Dendritic cell treated with granulocyte-macrophage colony-stimulating factor and Interleukin-4, amounts not matched to agents 40 ng/mL and 50 ng/mL, for 4 days (primary cell): ENCODE measurements at regions not wholly inside any gene's neighbourhood (a gene's known extent, or its start where the extent isn't known, plus 50 kb on each side); places are given as distances from the start of the nearest gene placed in this dataset.
"Not testable (repeated sequence)": the region's sequence is repeated elsewhere in the genome, so short reads cannot be mapped to it uniquely, and the experiment has no call there.

Source experiments
- H3K27ac Mint-ChIP-seq: one replicate; pipeline ENCODE4 v1.8.0; 2022; ENCODE audit warnings: mild to moderate bottlenecking, mixed read lengths
- H3K27me3 Mint-ChIP-seq: one replicate; pipeline ENCODE4 v1.8.0; 2022; ENCODE audit warnings: mild to moderate bottlenecking, mixed read lengths
- H3K36me3 Mint-ChIP-seq: one replicate; pipeline ENCODE4 v1.8.0; 2022; ENCODE audit warnings: low read depth, mixed read lengths
- H3K4me1 Mint-ChIP-seq: one replicate; pipeline ENCODE4 v1.8.0; 2022; ENCODE audit warnings: low read depth, mixed read lengths
- H3K4me3 Mint-ChIP-seq: one replicate; pipeline ENCODE4 v1.8.0; 2022; ENCODE audit warnings: mild to moderate bottlenecking, moderate library complexity, mixed read lengths
- H3K9me3 Mint-ChIP-seq: one replicate; pipeline ENCODE4 v1.8.0; 2022; ENCODE audit warnings: mixed read lengths
- intact Hi-C: fragments of 100-400 bp; cut with micrococcal nuclease; formaldehyde crosslinking; loops from one replicate; pipeline ENCODE4 v1.15.0; 2022

DNA sequence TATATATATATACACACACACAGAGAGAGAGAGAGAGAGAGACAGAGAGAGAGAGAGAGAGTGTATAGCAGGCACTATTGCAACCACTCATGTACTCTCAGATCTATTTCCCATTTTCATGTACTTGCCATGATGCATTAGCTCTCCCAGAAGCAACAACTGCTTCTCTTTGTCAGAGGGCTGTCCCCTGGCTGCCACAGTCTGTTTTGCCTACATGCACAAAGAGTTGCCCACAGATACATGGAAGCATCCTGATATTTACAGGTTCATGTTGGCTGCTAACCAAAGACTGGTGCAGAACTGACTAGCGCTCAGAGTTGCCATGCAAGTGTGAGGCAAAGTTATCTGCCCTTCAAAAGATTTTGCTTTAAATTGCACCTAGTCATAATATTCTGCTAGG is 469.3 kb upstream of the ZNF804A start:
- H3K4me1 Mint-ChIP-seq, result no peaks in the 10 kb centered on the region
- H3K4me3 Mint-ChIP-seq, result no peak overlapping the region
- no peaks in the 10 kb centered on the region for H3K36me3 Mint-ChIP-seq
- no peaks in the 10 kb centered on the region for H3K27me3 Mint-ChIP-seq
- intact Hi-C loops, result no loop called here
- peaks cover 37% of the 10 kb centered on the region for H3K9me3 Mint-ChIP-seq
- no peak overlapping the region for H3K27ac Mint-ChIP-seq

DNA sequence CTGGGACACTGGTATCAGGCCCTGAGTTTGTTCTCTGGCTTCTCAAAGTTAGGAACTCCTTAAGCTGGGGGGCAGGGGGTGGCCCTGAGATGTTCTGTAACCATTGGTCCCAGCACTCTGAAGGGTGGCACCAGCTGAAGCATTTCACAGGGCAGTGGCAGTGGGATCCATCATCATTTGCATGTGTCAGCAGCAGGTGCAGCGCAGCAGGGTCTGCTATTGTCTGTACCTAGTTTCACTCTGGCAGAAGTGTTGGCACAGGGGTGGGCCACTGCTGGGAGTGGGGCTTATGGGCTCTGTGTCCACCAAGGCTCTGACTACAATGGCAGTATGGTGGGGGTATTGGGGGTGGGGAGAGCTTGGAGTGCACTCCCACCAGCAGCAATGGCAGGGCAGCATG is 460.4 kb upstream of the ZNF804A start:
- Mint-ChIP-seq H3K4me1 (no peaks in the 10 kb centered on the region), H3K27me3 (no peaks in the 10 kb centered on the region), H3K36me3 (no peaks in the 10 kb centered on the region), H3K9me3 (no peaks in the 10 kb centered on the region), H3K4me3 (no peak overlapping the region), H3K27ac (no peak overlapping the region)
- intact Hi-C loops, result no loop called here

DNA sequence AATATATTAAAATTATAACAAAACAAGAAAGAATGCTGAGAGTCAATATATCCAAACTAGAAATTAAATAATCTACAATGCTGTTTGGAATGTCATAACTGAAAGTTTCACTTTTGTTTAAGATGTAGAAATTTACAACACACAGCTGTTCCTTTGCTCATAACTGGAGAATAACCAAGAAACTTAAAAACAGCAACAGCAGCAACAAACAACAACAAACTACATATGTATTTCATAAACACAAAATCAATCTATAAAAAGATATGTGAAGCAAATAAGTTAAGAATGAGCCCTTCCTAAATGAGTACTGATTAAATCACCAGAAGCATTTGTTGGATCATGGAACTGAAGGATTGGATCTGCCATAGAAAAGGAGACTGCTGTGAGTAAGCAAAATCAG is 456.5 kb upstream of the ZNF804A start:
- Mint-ChIP-seq H3K4me3 (no peak overlapping the region), H3K27me3 (no peaks in the 10 kb centered on the region), H3K4me1 (no peaks in the 10 kb centered on the region), H3K27ac (no peak overlapping the region), H3K36me3 (no peaks in the 10 kb centered on the region), H3K9me3 (no peaks in the 10 kb centered on the region)
- intact Hi-C loops, result no loop called here

DNA sequence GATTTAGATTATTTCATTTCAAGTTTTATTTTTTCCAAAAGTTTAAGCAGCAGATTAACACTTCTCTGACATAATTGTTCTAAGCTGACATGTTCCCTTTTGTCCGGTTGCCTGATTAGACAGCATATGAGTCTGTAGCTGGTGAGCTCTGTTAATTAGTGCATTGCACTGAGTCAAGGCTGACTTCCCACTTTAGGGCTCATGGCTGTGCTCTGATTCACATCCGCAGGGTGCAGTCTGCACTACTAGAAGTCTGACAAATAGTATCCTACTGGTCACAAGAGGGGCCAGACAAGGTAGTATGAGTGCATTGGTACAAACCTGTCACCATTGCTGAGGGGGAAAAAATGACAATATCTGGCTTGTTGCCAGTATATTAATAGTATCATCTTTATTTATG is 443.9 kb upstream of the ZNF804A start:
- intact Hi-C loops, result no loop called here
- Mint-ChIP-seq H3K9me3 (peaks cover 58% of the 10 kb centered on the region), H3K4me1 (no peaks in the 10 kb centered on the region), H3K27me3 (no peaks in the 10 kb centered on the region), H3K4me3 (no peak overlapping the region), H3K36me3 (no peaks in the 10 kb centered on the region), H3K27ac (no peak overlapping the region)

DNA sequence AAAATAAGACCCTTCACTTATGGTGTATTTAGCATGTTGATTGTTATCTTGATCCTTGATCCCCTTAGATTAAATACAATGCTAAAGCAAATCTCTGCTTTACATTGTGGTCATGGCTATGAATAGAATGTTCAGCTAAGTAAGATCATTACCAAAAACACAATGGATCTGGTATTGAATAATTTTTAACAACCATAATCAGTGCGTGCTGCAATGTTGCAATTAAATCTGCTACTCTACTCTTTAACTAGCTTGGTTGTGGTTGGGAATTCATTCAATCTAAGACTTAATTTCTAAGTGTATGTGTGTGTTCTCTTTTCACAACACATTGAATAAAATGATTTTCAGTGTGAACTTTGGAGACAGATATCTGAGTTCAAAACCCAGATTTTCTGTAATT is 442.5 kb upstream of the ZNF804A start:
- Mint-ChIP-seq H3K9me3 (peaks cover 58% of the 10 kb centered on the region), H3K27me3 (no peaks in the 10 kb centered on the region), H3K4me3 (no peak overlapping the region), H3K4me1 (no peaks in the 10 kb centered on the region), H3K36me3 (no peaks in the 10 kb centered on the region), H3K27ac (no peak overlapping the region)
- intact Hi-C loops, result no loop called here

DNA sequence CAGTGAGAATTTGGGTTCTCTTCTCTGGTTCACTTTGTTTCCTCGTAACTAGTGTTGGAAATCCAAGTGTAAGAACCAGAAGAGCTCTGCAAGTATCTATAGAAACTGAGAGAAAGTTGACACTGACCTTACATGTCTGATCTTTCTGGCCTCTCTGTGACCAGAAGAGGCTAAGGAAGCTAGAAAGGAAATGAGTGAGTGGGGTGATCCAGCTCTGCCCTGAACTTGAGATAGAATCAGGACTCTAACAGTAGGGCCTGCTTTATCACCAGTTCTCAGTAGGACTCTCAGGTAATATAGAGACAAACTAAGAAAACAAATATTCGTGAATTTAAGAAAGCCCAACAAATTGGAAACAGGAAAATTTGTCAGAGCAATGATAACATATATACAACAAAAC is 441.2 kb upstream of the ZNF804A start:
- no peak overlapping the region for H3K27ac Mint-ChIP-seq
- H3K27me3 Mint-ChIP-seq, result no peaks in the 10 kb centered on the region
- H3K4me3 Mint-ChIP-seq, result no peak overlapping the region
- no peaks in the 10 kb centered on the region for H3K36me3 Mint-ChIP-seq
- H3K9me3 Mint-ChIP-seq, result peaks cover 55% of the 10 kb centered on the region
- H3K4me1 Mint-ChIP-seq, result no peaks in the 10 kb centered on the region
- intact Hi-C loops, result no loop called here

DNA sequence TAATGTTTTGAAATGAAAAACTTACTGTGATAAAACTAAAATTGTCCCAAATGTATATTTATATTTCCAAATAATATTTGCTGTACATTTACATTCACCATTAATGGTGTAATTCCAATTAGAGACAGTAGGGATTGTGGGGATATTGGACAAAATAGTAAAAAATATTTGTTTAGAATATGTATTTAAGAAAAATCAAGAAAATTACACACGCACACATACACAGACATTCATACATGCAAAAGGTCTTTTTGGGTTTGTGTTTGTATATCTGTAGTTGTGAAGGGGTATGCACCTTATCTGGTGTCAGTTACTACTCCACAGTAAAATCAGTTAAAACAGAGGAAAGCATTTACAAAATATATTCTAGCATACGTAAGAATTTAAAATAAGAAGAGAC is 435.9 kb upstream of the ZNF804A start:
- H3K4me3 Mint-ChIP-seq, result no peak overlapping the region
- H3K9me3 Mint-ChIP-seq, result peaks cover 61% of the 10 kb centered on the region
- H3K4me1 Mint-ChIP-seq, result no peaks in the 10 kb centered on the region
- no peaks in the 10 kb centered on the region for H3K36me3 Mint-ChIP-seq
- H3K27me3 Mint-ChIP-seq, result no peaks in the 10 kb centered on the region
- no peak overlapping the region for H3K27ac Mint-ChIP-seq
- intact Hi-C loops, result no loop called here

DNA sequence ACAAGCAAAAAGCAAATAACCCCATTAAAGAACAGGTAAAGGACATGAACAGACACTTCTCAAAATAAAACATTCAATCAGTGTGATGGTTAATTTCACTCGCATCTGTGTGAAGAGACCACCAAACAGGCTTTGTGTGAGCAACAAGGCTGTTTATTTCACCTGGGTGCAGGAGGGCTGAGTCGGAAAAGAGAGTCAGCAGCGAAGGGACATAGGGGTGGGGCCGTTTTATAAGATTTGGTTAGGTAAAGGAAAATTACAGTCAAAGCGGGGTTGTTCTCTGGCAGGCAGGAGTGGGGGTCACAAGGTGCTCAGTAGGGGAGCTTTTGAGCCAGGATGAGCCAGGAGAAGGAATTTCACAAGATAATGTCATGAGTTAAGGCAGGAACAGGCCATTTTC is 429.5 kb upstream of the ZNF804A start:
- H3K27me3 Mint-ChIP-seq, intact Hi-C loops, H3K4me1 Mint-ChIP-seq, H3K36me3 Mint-ChIP-seq, H3K4me3 Mint-ChIP-seq, H3K27ac Mint-ChIP-seq: not testable (repeated sequence)
- peaks cover 47% of the 10 kb centered on the region for H3K9me3 Mint-ChIP-seq

DNA sequence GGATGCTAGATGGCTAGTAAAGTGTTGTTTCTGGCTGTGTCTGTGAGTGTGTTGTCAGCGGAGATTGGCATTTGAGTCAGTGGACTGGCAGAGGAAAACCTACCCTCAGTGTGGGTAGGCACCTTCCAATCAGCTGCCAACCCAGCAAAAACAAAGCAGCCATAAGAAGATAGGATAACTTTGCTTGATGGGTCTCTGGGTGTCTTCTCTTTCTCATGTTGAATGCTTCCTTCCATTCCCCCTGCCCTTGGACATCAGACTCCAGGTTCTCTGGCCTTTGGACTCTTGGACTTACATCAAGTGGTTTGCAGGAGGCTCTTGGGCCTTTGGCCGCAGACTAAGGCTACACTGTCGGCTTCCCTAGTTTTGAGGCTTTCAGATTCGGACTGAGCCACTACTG is 429.0 kb upstream of the ZNF804A start:
- Mint-ChIP-seq H3K4me1 (no peaks in the 10 kb centered on the region), H3K27ac (no peak overlapping the region), H3K4me3 (no peak overlapping the region), H3K36me3 (no peaks in the 10 kb centered on the region), H3K27me3 (no peaks in the 10 kb centered on the region), H3K9me3 (peaks cover 47% of the 10 kb centered on the region)
- intact Hi-C loops, result no loop called here

DNA sequence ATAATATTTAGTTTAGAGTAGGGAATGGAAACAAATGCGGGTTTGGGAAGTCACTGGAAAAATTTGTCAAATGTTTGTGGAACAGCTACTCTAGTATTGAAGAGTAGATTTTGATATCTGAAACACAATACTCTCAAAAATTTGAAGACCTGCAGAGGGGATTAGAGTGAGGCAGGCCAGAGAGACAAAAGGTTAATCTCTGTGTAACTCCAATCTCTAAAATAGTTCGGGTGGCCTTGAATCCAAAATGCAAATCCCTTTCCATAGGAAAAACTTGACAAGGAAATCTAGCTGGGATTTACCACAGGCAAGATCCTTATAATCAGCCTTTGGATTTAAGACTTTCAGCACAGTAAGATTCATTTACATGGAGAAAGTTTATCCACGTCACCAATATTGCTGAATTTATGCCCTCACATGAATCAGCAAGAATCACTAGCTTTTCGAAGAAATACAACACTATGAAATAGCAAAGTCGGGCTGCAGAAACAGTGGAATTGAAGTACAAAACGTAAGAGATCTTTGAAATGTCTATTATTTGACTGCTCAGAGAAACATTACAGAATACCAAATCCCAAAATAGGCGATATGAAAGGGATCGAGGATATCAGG is 423.7 kb upstream of the ZNF804A start:
- Mint-ChIP-seq H3K4me1 (no peaks in the 10 kb centered on the region), H3K27ac (no peak overlapping the region), H3K36me3 (no peaks in the 10 kb centered on the region), H3K27me3 (no peaks in the 10 kb centered on the region), H3K9me3 (peaks cover 7% of the 10 kb centered on the region), H3K4me3 (no peak overlapping the region)
- intact Hi-C loops, result no loop called here

DNA sequence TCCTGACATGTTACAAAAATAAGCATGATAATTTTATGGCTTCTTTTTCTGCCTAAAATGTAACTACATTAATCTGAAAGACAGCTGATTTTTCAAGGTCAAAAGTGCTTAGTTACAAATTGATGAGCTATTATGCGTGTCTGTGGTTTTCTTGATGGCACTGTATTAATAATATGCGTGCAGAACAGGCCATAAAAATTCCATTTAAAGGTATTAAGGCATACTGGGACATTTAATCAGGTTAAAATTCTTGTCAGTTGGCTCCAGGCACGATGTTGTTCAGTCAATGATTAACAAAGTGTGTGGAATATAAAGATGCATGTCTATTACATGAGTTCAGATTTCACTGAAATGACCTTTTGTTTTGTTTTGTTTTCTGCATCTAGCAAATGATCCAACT is 420.1 kb upstream of the ZNF804A start:
- Mint-ChIP-seq H3K4me3 (no peak overlapping the region), H3K4me1 (no peaks in the 10 kb centered on the region), H3K9me3 (peaks cover 3% of the 10 kb centered on the region), H3K27me3 (no peaks in the 10 kb centered on the region), H3K36me3 (no peaks in the 10 kb centered on the region), H3K27ac (no peak overlapping the region)
- intact Hi-C loops, result no loop called here

DNA sequence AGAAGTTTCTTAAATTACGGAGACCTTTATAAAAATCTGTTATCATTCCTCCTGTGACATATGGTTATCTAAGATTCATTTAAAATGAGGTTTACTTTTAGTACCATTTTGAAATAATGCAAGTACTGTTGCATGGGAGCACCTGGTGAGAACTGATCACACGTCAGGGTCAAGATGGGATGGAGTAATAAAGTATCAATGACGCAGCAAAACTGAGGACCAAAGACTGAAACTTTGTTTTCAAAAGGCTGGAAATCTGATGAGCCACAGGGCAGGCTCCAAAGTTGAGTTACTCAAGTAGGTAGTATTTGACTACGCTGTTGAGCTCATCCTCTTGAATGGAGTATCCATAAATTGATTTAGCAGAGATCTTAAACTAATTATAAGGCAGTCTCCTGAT is 411.9 kb upstream of the ZNF804A start:
- H3K27ac Mint-ChIP-seq, result no peak overlapping the region
- H3K4me1 Mint-ChIP-seq, result no peaks in the 10 kb centered on the region
- peaks cover 26% of the 10 kb centered on the region for H3K9me3 Mint-ChIP-seq
- H3K4me3 Mint-ChIP-seq, result no peak overlapping the region
- H3K27me3 Mint-ChIP-seq, result no peaks in the 10 kb centered on the region
- H3K36me3 Mint-ChIP-seq, result no peaks in the 10 kb centered on the region
- intact Hi-C loops, result no loop called here

DNA sequence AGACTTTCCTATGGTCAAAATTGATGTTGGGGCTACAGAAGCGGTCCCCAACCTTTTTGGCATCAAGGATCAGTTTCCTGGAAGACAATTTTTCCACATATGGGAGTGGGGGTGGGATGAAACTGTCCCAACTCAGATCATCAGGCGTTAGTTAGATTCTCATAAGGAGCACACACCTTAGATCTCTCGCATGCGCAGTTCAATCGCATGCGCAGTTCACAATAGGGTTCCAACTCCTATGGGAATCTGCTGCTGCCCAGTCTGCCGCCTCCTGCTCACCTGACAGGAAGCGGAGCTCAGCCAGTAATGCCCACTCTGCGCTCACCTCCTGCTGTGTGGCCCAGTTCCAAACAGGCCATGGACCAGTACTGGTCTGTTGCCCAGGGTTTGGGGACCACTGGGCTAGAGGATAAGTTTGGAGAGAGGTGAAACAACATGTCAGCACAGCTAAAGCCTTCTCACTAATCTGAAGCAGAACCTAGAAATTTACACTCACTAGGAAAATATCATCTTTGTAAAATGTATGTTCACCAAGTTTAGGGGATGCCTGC is 410.8 kb upstream of the ZNF804A start:
- no peak overlapping the region for H3K27ac Mint-ChIP-seq

DNA sequence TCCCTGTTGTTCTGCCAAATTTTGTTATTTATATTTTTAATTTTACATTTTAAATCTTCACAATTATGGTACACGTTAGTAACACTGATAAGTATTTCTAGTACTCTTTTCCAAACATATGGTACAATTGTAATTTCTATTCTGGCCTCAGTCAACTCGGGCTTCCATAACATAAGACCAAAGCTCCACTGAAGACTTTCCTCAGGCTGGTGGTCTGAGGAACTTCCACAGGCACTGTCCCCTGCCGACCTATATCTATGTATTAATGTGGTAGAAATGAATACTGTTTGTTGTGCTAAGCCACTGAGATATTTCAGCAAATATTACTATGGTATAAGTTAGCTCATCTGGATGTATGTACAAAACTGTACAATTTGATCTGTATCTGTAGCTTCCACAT is 407.6 kb upstream of the ZNF804A start:
- Mint-ChIP-seq H3K4me1 (no peaks in the 10 kb centered on the region), H3K9me3 (peaks cover 15% of the 10 kb centered on the region), H3K4me3 (no peak overlapping the region), H3K27ac (no peak overlapping the region), H3K27me3 (no peaks in the 10 kb centered on the region), H3K36me3 (no peaks in the 10 kb centered on the region)
- intact Hi-C loops, result no loop called here

More for the DNA sequence above, 410.8 kb upstream of the ZNF804A start:
- H3K4me1 Mint-ChIP-seq, result no peaks in the 10 kb centered on the region
- intact Hi-C loops, result no loop called here
- H3K36me3 Mint-ChIP-seq, result no peaks in the 10 kb centered on the region
- no peaks in the 10 kb centered on the region for H3K27me3 Mint-ChIP-seq
- H3K9me3 Mint-ChIP-seq, result peaks cover 26% of the 10 kb centered on the region
- no peak overlapping the region for H3K4me3 Mint-ChIP-seq

DNA sequence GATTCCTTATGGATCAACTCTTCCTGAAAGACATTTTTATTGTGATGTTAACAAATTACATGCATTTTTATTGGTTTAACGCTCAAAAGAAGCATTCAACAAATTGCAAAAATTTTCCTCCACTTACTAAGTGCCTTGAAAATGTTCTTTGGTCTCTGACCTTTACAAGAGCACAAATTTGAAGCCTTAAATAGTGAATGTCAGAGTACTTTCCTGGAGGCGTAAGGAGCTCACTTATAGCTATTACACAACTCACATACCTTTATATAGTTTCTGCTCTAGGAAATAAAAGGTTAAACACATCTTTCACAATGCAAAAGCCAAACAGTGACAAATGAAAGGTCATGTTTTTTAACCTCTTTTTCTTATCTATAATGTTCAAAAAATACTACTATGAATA is 405.7 kb upstream of the ZNF804A start:
- H3K27me3 Mint-ChIP-seq, result no peaks in the 10 kb centered on the region
- intact Hi-C loops, result no loop called here
- H3K27ac Mint-ChIP-seq, result no peak overlapping the region
- no peak overlapping the region for H3K4me3 Mint-ChIP-seq
- H3K9me3 Mint-ChIP-seq, result peaks cover 9% of the 10 kb centered on the region
- no peaks in the 10 kb centered on the region for H3K4me1 Mint-ChIP-seq
- no peaks in the 10 kb centered on the region for H3K36me3 Mint-ChIP-seq
